HG03378 (cell line): ENCODE measurements at regions not wholly inside any gene's neighbourhood (a gene's known extent, or its start where the extent isn't known, plus 50 kb on each side); places are given as distances from the start of the nearest gene placed in this dataset.

Experiments used
- ATAC-seq: cut with Tn5 transposase; IDR thresholded peaks from one replicate; pipeline ENCODE4 v1.9.1; 2021; ENCODE audit warnings: mild to moderate bottlenecking, moderate library complexity; ENCODE audit not compliant: unreplicated experiment

- no peak for ATAC-seq
Measured at GRCh38 chr18:27763341-27763740, 413.6 kb downstream of the CDH2 start.

- no peak for ATAC-seq
Measured at GRCh38 chr18:27762054-27762453, 414.9 kb downstream of the CDH2 start.

GRCh38 chr18:27752944-27753343 is 424.0 kb downstream of the CDH2 start:
- no peak for ATAC-seq

DNA sequence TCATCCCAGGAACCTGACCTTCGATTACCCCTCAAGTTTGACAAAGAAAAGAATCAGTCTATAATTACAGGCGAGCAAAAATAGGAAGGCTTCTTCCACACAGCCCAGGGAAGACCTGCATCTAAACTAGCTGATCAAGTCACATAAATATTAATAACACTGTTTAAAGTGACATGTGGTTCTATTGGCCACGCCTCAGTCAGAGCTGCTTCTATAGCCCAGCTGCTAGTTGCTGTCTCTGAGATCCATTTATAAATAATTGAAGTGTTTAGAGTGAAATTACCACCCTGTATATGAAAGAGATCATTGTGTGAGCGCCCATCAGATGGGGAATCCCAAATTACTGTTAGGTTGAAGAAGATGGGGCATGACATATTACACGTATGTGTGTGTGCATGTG is 426.0 kb downstream of the CDH2 start:
- no peak for ATAC-seq

- no peak for ATAC-seq
Measured at GRCh38 chr18:27750014-27750413, 426.9 kb downstream of the CDH2 start.

DNA sequence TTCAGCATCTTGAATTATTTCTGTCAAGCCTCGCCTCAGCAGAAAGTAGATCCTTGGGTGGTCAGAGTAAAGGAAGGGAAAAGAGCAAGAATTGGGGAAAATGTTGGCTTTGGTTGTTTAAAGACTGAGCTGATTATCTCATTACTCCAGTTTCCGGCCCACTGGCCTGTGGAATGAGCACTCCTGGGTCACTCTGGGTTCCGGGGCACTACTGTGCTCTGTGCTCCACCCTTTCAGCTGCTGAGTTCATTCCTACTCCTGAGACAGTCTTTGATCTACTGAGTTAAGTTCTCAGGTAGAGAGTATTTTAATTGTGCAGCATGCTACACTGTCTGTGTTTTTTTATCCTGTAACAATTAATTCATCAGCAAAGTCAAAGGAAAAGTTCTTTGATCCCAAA is 427.7 kb downstream of the CDH2 start:
- no peak for ATAC-seq

DNA sequence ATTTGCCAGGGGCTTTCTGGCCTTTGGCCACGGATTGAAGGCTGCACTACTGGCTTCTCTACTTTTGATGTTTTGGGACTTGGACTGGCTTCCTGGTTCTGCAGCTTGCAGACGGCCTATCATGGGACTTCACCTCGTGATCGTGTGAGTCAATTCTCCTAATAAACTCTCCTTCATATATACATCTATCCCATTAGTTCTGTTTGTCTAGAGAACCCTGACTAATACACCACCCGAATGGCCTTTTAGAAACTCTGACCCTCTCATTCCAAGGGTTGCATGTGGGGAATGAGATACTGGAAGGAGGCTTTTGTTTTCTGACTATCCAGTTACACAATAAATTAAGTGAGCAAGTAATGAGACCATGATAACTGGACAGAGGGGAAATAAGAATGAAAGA is 430.7 kb downstream of the CDH2 start:
- no peak for ATAC-seq

DNA sequence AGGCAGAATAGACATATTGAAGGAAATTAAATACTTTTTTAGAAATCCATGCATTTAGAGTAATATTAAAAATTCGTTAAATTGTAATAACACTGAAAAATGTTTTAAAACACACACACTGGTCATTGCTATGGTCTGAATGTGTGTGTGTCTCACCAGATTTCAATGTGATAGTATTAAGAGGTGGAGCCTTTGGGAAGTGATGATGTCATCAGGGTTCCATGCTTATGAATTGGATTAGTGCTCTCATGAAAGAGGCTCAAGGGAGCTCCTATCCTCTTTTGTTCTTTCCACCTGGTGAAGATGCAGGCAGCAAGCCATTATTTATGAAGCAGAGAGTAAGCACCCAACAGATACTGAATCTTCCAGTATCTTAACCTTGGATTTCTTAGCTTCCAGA is 441.8 kb downstream of the CDH2 start:
- ATAC-seq = no peak

GRCh38 chr18:27731211-27731610 is 445.7 kb downstream of the CDH2 start:
- ATAC-seq = no peak

- no peak for ATAC-seq
Measured at GRCh38 chr18:27728659-27729058, 448.3 kb downstream of the CDH2 start.

DNA sequence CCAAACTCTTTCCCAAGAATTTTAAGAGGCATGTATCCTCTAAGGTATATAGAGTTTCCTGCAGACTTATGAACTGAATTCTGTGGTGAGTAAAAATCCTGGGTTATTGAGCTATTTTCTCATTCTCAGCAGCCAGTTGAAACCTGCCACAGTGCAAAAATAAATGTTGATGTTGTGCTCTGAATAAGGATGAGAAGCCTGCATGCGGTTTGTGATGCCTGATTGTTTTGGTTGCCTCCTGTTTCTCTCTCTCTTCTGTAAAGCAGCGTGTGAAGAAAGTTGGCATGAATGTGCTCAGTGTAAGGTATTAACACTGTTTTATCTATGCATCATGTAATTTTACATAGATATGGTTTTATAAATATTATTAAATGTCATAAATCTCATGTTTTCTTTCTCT is 452.6 kb downstream of the CDH2 start:
- no peak for ATAC-seq

GRCh38 chr18:27723168-27723567 is 453.8 kb downstream of the CDH2 start:
- ATAC-seq = no peak

- ATAC-seq = no peak
Measured at GRCh38 chr18:27719680-27720079, 457.2 kb downstream of the CDH2 start.

GRCh38 chr18:27717816-27718215 is 459.1 kb downstream of the CDH2 start:
- ATAC-seq = no peak

GRCh38 chr18:27717250-27717649 is 459.7 kb downstream of the CDH2 start:
- no peak for ATAC-seq

GRCh38 chr18:27715751-27716150 is 461.2 kb downstream of the CDH2 start:
- ATAC-seq = no peak

GRCh38 chr18:27713738-27714095 is 463.2 kb downstream of the CDH2 start:
- ATAC-seq = no peak

DNA sequence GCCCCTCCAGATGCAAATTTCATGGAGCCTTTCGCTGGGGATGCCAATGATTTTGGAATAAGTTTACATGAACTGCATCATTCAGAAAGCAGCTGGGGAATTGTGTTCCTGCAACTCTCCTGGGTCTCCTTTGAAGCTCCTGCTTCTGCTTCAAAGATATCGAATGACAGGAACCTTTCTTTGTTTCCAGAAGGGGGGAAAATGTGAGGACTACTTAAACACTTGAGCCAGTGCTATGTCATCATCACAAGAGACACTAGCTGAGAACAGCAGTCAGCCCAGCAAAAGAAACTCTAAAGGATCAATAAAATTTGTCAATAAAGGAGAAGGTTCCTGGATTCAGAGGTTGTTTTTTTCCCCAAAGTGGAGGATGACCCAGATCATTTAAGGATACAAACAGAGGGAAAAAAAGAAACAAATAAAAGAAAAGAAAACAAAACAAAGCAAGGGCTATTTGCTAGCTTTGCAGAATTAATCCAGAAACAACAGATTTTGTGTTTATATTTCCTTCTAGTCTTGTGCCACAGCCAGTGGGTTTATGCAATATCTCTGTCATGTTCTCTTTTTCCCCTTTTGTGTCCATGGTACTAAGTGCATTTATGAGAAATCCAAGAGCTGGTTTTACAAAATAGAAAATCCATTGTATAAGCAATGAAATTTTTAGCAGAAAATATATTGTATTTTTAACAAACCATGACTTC is 463.7 kb downstream of the CDH2 start:
- ATAC-seq = no peak

- ATAC-seq = no peak
Measured at GRCh38 chr18:27712066-27712465, 464.9 kb downstream of the CDH2 start.

DNA sequence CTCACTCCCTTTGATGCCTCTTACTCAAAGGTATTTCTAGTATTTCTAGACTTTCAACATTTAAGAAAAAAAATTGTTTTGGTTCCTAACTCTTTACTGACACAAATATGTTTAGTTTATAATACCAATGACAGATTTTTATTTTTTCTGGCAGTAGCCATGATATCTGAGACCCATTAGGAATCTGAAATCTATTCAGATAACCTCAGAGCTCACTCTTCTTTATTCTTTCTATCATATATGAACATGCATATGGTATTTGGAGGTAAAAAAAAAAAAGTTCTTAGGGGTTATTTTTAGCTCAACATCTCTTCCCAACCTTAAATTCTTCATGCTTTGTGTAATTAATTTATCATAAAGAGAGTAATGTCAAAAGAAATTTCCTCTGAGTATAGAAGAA is 465.5 kb downstream of the CDH2 start:
- ATAC-seq = no peak

GRCh38 chr18:27709344-27709743 is 467.6 kb downstream of the CDH2 start:
- no peak for ATAC-seq

DNA sequence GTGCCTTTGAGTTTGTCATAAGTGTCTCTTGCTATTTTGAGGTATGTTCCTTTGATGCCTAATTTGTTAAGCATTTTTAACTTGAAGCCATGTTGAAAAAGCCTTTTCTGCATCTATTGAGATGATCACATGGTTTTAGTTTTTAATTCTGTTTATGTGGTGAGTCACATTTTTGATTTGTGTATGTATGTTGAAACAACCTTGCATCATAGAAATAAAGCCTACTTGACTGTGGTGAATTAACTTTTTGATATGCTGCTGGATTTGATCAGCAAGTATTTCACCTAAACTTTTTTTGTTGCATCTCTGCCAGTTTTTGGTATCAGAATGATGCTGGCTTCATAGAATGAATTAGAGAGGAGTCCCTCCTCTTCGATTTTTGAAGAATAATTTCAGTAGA is 469.7 kb downstream of the CDH2 start:
- no peak for ATAC-seq

- no peak for ATAC-seq
Measured at GRCh38 chr18:27704736-27705361, 472.1 kb downstream of the CDH2 start.
